ENCODE measurements at regions not wholly inside any gene's neighbourhood (a gene's known extent, or its start where the extent isn't known, plus 50 kb on each side); places are given as distances from the start of the nearest gene placed in this dataset.

DNA sequence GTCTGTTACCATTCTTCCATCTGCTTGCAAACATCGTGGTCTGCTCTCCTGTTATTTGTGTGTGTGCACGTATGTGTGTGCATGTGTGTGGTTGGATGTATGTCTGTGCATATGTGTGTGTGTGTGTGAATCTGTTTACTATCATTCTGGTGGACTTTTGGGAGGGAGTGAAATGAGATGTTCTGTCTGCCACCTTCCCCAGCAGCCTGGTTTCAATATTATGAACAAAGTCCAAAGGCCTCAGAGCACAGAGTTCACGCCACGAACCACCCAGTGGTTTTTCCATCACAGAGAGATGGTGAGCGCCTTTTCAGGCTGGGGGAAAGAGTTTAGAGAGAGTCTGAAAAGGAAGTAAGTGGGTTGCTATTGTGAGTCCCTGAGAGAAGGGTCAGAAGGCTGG is 67.1 kb upstream of the YWHAQ start:
- Histone ChIP-seq H3K36me3 (ENCODE audit: control insufficient read depth in 1 of 2, insufficient read depth in 2 of 2, low read length in 2 of 2) (no peaks in the 10 kb centered on the region), H3K79me2 (ENCODE audit: insufficient read depth, low read length) (no peaks in the 10 kb centered on the region), H3K4me1 (ENCODE audit: control insufficient read depth in 1 of 2, insufficient read depth in 2 of 2, low read length in 2 of 2) (peaks cover 0 to 14% of the 10 kb centered on the region in 2 experiments; a peak in 3 of 4 replicates), H3K4me2 (ENCODE audit: low read length) (no peak overlapping the region), H4K20me1 (ENCODE audit: insufficient read depth) (no peaks in the 10 kb centered on the region), H3K9me3 (ENCODE audit: control insufficient read depth in 1 of 2, insufficient read depth in 1 of 2, low read depth in 1 of 2, low read length in 2 of 2) (no peaks in the 10 kb centered on the region), H3K27ac (ENCODE audit: low read depth, low read length) (no peak overlapping the region), H3K9me2 (ENCODE audit: insufficient read depth) (no peaks in the 10 kb centered on the region), H3K9ac (ENCODE audit: low read length) (no peak overlapping the region), H2AFZ (ENCODE audit: low read depth, low read length, poor library complexity, severe bottlenecking) (no peak overlapping the region), H3K27me3 (ENCODE audit: insufficient read depth, low read length) (peaks cover 3% of the 10 kb centered on the region; the same call in 1 of the 2 replicates), H3K4me3 (replicated peaks in 1 of 2; ENCODE audit: low read depth in 1 of 2, low read length in 2 of 2) (no peak overlapping the region)
- ChIA-PET POLR2A (no interaction called here), RAD21 (ENCODE audit: low non-redundant PET in 1 of 2, low total read pairs in 2 of 2, uncharacterized antibody in 2 of 2, unreplicated experiment in 2 of 2) (no interaction called here), CTCF (no interaction called here)
- no TSS peak for BruUV-seq (replicated peaks)
- TF ChIP-seq, protein P1, sequence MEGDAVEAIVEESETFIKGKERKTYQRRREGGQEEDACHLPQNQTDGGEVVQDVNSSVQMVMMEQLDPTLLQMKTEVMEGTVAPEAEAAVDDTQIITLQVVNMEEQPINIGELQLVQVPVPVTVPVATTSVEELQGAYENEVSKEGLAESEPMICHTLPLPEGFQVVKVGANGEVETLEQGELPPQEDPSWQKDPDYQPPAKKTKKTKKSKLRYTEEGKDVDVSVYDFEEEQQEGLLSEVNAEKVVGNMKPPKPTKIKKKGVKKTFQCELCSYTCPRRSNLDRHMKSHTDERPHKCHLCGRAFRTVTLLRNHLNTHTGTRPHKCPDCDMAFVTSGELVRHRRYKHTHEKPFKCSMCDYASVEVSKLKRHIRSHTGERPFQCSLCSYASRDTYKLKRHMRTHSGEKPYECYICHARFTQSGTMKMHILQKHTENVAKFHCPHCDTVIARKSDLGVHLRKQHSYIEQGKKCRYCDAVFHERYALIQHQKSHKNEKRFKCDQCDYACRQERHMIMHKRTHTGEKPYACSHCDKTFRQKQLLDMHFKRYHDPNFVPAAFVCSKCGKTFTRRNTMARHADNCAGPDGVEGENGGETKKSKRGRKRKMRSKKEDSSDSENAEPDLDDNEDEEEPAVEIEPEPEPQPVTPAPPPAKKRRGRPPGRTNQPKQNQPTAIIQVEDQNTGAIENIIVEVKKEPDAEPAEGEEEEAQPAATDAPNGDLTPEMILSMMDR (IDR thresholded peaks at IDR 0.05 in 2 of 3, conservative IDR thresholded peaks at IDR 0.05 in 1 of 3; ENCODE audit: borderline replicate concordance in 1 of 3, insufficient read depth in 1 of 3, low read depth in 2 of 3, low read length in 2 of 3), result no peak
- no peak for TF ChIP-seq CEBPB (IDR thresholded peaks at IDR 0.05; ENCODE audit: low read depth)
- no peak for TF ChIP-seq FOSL1 (IDR thresholded peaks at IDR 0.05; ENCODE audit: low read depth)
- TF ChIP-seq TCF7L2 (IDR thresholded peaks at IDR 0.05; ENCODE audit: borderline replicate concordance, extremely low read depth, insufficient read depth, insufficient read length), result no peak
- TF ChIP-seq, protein P2, sequence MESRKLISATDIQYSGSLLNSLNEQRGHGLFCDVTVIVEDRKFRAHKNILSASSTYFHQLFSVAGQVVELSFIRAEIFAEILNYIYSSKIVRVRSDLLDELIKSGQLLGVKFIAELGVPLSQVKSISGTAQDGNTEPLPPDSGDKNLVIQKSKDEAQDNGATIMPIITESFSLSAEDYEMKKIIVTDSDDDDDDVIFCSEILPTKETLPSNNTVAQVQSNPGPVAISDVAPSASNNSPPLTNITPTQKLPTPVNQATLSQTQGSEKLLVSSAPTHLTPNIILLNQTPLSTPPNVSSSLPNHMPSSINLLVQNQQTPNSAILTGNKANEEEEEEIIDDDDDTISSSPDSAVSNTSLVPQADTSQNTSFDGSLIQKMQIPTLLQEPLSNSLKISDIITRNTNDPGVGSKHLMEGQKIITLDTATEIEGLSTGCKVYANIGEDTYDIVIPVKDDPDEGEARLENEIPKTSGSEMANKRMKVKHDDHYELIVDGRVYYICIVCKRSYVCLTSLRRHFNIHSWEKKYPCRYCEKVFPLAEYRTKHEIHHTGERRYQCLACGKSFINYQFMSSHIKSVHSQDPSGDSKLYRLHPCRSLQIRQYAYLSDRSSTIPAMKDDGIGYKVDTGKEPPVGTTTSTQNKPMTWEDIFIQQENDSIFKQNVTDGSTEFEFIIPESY (IDR thresholded peaks at IDR 0.05; ENCODE audit: extremely low read depth, insufficient replicate concordance, low read length), result no peak
- TF ChIP-seq, protein P3, sequence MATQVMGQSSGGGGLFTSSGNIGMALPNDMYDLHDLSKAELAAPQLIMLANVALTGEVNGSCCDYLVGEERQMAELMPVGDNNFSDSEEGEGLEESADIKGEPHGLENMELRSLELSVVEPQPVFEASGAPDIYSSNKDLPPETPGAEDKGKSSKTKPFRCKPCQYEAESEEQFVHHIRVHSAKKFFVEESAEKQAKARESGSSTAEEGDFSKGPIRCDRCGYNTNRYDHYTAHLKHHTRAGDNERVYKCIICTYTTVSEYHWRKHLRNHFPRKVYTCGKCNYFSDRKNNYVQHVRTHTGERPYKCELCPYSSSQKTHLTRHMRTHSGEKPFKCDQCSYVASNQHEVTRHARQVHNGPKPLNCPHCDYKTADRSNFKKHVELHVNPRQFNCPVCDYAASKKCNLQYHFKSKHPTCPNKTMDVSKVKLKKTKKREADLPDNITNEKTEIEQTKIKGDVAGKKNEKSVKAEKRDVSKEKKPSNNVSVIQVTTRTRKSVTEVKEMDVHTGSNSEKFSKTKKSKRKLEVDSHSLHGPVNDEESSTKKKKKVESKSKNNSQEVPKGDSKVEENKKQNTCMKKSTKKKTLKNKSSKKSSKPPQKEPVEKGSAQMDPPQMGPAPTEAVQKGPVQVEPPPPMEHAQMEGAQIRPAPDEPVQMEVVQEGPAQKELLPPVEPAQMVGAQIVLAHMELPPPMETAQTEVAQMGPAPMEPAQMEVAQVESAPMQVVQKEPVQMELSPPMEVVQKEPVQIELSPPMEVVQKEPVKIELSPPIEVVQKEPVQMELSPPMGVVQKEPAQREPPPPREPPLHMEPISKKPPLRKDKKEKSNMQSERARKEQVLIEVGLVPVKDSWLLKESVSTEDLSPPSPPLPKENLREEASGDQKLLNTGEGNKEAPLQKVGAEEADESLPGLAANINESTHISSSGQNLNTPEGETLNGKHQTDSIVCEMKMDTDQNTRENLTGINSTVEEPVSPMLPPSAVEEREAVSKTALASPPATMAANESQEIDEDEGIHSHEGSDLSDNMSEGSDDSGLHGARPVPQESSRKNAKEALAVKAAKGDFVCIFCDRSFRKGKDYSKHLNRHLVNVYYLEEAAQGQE (IDR thresholded peaks at IDR 0.05; ENCODE audit: low read depth), result no peak
- TF ChIP-seq RAD21 (IDR thresholded peaks at IDR 0.05; ENCODE audit: low read depth), result no peak
- TF ChIP-seq EZH2phosphoT487 (IDR thresholded peaks at IDR 0.05; ENCODE audit: borderline replicate concordance), result no peak
- TF ChIP-seq ZFX (IDR thresholded peaks at IDR 0.05), result no peak
- no peak for ATAC-seq
- no peak for DNase-seq (ENCODE audit: low read depth, low spot score)
- intact Hi-C loops (cut with micrococcal nuclease), result no loop called here

All from HCT116 (cell line).